ENCODE measurements at regions not wholly inside any gene's neighbourhood (a gene's known extent, or its start where the extent isn't known, plus 50 kb on each side); places are given as distances from the start of the nearest gene placed in this dataset.

DNA sequence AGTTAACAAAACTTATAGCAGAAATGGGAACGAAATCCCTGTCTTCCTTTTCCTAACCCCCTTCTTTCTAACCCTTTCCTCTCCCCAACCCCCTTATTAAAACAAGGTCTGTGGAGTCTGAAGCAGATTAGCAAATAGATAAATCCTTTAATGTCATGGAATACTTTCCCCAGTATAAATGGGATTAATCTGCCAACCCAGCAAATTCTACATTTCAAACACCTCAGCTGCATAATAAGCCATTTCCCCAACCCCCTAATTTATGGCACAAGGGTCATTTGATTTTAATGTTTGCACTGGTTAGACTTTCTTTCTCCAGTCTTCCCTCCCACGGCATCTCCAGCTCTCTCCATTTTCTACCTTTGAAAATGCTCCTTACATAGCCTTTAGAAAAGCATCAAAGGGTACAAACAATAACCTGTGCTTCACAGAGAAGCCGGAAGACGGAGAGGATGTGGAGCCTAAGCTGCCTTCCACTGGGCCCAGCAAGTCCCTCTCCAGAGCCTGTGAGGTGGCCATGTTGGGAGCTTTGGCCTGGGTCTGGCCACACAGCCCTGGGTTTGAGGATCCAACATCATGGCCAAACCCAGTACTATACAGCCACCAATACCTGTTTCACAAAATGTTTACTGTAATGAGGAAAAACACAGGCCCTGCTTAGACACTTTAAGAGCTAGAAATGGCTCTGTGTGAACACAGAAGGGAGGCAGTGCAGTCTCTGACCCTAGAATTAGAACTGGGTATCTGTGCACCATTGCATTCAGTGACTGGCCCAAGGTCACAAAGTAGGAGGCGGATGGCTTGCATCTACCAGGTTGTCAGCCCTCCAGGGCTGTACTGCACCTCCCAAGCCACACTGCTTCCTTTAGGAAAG is 56.9 kb upstream of the SPRY1 start:
- DNase-seq = no peak

DNA sequence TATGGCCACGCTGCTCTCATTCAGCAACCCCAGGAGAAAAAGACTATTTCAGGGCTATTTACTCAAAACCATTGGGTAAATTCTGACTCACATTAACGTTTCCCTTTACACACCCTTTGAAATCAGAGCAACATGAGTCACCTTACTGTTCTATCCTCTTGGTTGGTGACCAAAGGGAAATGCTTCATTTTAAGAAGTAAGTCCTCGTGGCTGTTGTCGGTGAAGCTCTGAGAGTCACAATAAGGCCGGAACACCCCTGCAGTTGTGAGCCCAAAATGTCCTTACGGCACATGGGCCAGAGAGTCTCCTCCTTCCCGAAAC is 56.3 kb upstream of the SPRY1 start:
- peak in 1 of 2 experiments; percentile 8 for DNase-seq

DNA sequence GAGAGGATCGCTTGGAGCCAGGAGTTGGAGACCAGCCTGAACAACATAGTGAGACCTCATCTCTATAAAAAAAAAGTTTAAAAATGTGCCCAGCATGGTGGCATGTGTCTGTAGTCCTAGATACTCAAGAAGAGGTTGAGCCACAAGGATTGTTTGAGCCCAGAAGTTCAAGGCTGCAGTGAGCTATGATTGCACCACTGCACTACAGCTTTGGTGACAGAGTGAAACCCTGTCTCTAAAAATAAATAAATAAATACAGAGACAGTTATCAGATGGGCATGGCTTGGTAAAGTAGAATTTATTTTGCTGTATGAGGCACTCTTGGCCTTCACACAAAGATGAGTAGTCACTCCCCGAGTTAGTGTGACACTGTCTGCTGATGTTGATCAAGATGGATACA is 54.1 kb upstream of the SPRY1 start:
- no peak for DNase-seq

DNA sequence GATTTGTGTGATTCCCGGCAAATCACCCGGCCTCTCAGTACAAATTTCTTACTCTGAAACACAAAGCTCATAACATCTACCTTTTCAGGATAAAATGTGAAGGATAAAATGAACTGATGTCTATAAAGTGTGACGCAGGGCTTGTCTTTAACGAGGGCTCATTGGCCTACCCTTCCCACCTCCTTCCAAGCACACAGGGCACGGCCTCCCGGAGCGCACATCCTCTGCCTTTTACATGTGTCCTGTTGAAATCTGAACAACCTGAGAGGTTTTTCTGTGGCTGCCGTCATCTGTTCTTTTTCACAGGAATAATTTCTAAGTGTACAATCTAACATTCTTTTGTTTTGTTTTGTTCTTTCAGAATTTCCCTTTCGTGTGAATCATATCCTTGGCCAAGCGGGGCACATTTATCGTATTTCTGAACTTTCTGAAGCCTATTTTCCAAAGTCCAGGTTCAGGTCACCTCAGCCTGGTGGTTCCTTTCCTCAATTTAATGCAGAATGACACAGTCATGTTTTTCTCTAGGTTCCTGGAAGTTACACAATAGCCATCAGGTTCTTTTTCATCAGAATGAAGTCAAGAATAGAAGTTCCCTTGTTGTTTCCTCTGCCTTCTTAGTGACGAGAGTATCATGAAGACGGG is 53.1 kb upstream of the SPRY1 start:
- no peak for DNase-seq

DNA sequence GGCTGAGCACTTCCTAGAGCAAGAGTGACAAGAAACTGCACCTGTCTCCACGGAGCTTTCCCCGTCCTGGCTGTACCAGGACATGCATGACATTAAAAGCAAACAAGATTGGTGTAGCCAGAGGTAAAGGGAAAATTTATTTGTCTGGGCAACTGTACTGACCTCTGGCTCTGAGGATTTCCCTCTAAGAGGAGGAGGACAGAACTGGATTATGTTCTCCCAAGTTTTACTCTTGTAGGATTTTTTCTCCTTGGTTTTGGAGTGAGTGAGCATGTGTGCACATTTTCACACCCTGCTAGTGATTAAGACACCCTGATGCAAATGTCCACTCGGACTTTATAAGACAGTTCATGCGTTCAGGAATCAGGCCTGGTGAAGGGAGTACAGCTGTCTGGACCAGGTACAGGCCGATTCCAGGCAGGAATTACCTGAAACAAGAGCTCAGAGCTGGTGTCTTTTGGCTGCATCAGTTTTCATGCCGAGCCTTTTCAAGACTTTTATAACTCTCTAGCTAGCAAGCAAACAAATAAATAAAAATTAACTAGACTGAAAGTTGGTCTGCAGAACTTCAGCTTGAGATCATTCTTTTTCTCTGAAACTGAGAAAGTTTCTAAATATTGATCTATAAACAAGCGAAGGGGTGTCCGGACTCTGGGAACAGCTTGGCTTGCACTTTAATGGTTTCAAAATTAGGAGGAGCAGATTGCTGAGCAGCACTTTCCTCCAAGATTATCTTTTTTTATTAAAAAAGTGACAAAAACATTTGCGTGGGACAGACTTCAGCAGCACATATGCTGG is 51.3 kb upstream of the SPRY1 start:
- DNase-seq = no peak

DNA sequence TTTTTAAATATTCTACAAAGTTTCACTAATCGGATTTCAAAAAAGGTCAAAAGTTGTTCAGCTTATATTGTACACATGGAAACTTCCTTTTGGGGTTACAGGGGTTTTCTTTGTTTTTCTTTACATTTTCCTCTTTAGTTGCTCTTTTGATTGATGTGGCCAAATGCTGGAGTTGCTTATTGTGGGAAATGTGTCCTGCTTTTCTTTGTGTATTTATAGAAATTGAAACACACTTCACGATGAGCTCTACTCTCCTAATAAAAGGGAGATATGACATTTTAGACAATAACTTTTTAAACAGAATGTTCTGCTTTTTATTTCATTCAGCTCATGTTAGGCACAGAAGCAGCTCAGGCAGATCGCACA is 50.7 kb upstream of the SPRY1 start:
- DNase-seq = no peak

GRCh38 chr4:123346330-123346940 is 50.2 kb upstream of the SPRY1 start:
- no peak for DNase-seq

All from SW 1271 (cell line).